HepG2 (cell line): ENCODE measurements at regions not wholly inside any gene's neighbourhood (a gene's known extent, or its start where the extent isn't known, plus 50 kb on each side); places are given as distances from the start of the nearest gene placed in this dataset.

Source experiments
- HMG20A ChIP-seq: IDR thresholded peaks from 2 replicates; pipeline ENCODE4 v1.6.1; 2016; ENCODE audit warnings: borderline replicate concordance
- HOXA5 ChIP-seq: sonication (generic); formaldehyde crosslinking; IDR thresholded peaks from 2 replicates; pipeline ENCODE4 v1.4.0; 2020; ENCODE audit warnings: missing genetic modification reagents
- MXI1 ChIP-seq: IDR thresholded peaks from 3 replicates; pipeline ENCODE4 v1.6.1; 2012; ENCODE audit warnings: low read depth, low read length, inconsistent platforms, borderline replicate concordance
- POLR2AphosphoS5 ChIP-seq: IDR thresholded peaks from 2 replicates; pipeline ENCODE4 v1.6.1; 2012; ENCODE audit warnings: low read depth, low read length
- SMAD1 ChIP-seq: sonication (generic); formaldehyde crosslinking; IDR thresholded peaks from 2 replicates; pipeline ENCODE4 v1.4.0; 2020; ENCODE audit warnings: missing genetic modification reagents, low read depth, mild to moderate bottlenecking, borderline replicate concordance
- SMC3 ChIP-seq: IDR thresholded peaks from 2 replicates; pipeline ENCODE4 v1.6.1; 2011; ENCODE audit warnings: low read length, improper control_type of control experiment
- ZNF317 ChIP-seq: sonication (generic); formaldehyde crosslinking; IDR thresholded peaks from 2 replicates; pipeline ENCODE4 v1.5.0; 2020; ENCODE audit warnings: mild to moderate bottlenecking, missing genetic modification reagents
- ZNF674 ChIP-seq: sonication (generic); formaldehyde crosslinking; IDR thresholded peaks from 2 replicates; pipeline ENCODE4 v1.5.0; 2020; ENCODE audit warnings: low read depth, mild to moderate bottlenecking, missing genetic modification reagents
- TF ChIP-seq, protein P1 (sequence below): sonication (generic); formaldehyde crosslinking; IDR thresholded peaks from 2 replicates; pipeline ENCODE4 v1.5.0; 2020; ENCODE audit warnings: mild to moderate bottlenecking, missing genetic modification reagents, moderate library complexity
- TF ChIP-seq, protein P2 (sequence below): sonication (generic); formaldehyde crosslinking; IDR thresholded peaks from 2 replicates; pipeline ENCODE4 v1.8.0; 2022; ENCODE audit warnings: missing genetic modification reagents, mild to moderate bottlenecking, borderline replicate concordance

DNA sequence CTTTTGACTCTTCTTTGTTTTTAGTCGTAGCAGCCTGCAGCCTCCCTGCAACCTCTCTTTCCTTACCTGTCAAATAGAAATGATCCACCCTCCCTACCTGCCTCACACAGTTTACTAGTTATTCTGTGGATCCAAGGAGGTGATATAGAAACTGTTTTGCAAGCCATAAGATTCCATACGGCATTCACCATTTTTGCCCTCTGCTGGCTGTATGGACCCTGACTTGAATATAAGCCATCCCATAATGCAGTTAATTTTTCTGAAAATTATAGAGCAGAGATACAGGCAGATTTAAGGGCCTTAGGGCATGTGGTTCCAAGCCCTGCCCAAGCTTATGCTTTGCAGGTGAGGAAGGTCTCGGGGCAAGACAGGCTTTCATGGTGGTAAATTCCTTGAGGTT lies 63.8 kb downstream of the CPN2 start:
- TF ChIP-seq, protein P1, sequence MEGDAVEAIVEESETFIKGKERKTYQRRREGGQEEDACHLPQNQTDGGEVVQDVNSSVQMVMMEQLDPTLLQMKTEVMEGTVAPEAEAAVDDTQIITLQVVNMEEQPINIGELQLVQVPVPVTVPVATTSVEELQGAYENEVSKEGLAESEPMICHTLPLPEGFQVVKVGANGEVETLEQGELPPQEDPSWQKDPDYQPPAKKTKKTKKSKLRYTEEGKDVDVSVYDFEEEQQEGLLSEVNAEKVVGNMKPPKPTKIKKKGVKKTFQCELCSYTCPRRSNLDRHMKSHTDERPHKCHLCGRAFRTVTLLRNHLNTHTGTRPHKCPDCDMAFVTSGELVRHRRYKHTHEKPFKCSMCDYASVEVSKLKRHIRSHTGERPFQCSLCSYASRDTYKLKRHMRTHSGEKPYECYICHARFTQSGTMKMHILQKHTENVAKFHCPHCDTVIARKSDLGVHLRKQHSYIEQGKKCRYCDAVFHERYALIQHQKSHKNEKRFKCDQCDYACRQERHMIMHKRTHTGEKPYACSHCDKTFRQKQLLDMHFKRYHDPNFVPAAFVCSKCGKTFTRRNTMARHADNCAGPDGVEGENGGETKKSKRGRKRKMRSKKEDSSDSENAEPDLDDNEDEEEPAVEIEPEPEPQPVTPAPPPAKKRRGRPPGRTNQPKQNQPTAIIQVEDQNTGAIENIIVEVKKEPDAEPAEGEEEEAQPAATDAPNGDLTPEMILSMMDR (CRISPR knock-in tag), result no peak; the same call in 1 of the 2 replicates
- no peak for TF ChIP-seq HOXA5 (CRISPR knock-in tag)
- no peak for TF ChIP-seq SMAD1 (CRISPR knock-in tag)
- TF ChIP-seq SMC3, result peak; percentile 27; the same call in 1 of the 2 replicates
- TF ChIP-seq, protein P2, sequence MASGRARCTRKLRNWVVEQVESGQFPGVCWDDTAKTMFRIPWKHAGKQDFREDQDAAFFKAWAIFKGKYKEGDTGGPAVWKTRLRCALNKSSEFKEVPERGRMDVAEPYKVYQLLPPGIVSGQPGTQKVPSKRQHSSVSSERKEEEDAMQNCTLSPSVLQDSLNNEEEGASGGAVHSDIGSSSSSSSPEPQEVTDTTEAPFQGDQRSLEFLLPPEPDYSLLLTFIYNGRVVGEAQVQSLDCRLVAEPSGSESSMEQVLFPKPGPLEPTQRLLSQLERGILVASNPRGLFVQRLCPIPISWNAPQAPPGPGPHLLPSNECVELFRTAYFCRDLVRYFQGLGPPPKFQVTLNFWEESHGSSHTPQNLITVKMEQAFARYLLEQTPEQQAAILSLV (CRISPR knock-in tag), result no peak
- no peak for TF ChIP-seq HMG20A
- no peak for TF ChIP-seq POLR2AphosphoS5
- no peak for TF ChIP-seq ZNF317
- TF ChIP-seq MXI1, result no peak
- no peak for TF ChIP-seq ZNF674 (CRISPR knock-in tag)
